Keratinocyte (primary cell): ENCODE measurements at regions not wholly inside any gene's neighbourhood (a gene's known extent, or its start where the extent isn't known, plus 50 kb on each side); places are given as distances from the start of the nearest gene placed in this dataset.

Experiments used
- CTCF ChIP-seq, 3 experiments: IDR thresholded peaks in 1 of 3; conservative IDR thresholded peaks in 1 of 3; optimal IDR thresholded peaks in 1 of 3; 2 replicates in 2 of 3; 3 replicates in 1 of 3; pipeline versions ENCODE3 to v1.5.1; 2011; ENCODE audit warnings: low read length in 3 of 3, mild to moderate bottlenecking in 3 of 3, moderate library complexity in 2 of 3, control low read depth in 1 of 3, inconsistent platforms in 1 of 3; ENCODE audit not compliant: insufficient read depth in 2 of 3; ENCODE audit errors: extremely low read depth in 1 of 3
- EZH2 ChIP-seq: IDR thresholded peaks from one replicate; pipeline ENCODE4 v1.6.1; 2012; ENCODE audit warnings: inconsistent platforms, mild to moderate bottlenecking, low read length, moderate library complexity

- TF ChIP-seq CTCF (optimal IDR thresholded peaks at IDR 0.05 in 1 of 3, IDR thresholded peaks at IDR 0.05 in 1 of 3, conservative IDR thresholded peaks at IDR 0.05 in 1 of 3; ENCODE audit: extremely low read depth in 1 of 3, insufficient read depth in 2 of 3, low read length in 3 of 3) (peak in 2 of 3 experiments; percentile 44 to 55), EZH2 (no peak)
Observed at GRCh38 chr1:244970744-244971551, 106.6 kb upstream of the HNRNPU start.
